ENCODE measurements at regions not wholly inside any gene's neighbourhood (a gene's known extent, or its start where the extent isn't known, plus 50 kb on each side); places are given as distances from the start of the nearest gene placed in this dataset.

DNA sequence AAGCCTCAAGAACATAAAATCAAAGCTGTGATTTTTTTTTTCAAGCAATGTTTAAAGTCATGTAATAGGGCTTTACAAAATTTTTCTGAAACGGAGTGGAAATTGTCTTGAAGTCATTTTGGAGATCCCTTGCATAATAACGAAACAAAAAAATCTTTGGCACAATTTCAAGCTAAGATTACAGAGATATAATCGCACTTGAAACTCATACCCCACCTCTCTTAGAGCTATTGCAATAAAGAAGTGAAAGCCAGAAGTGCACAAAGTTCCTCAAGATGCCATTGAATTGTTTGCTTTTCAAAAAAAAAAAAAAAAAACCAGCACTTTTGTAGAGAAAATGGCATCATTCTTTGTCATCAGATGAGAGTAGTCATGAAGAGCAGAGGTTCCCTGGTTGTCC, 152.3 kb downstream of the PAX3 start:
- ATAC-seq (replicated peaks), result no peak
- H3K27me3 Mint-ChIP-seq, result no peaks in the 10 kb centered on the region
- H3K4me3 Mint-ChIP-seq, result no peak overlapping the region
- peaks cover 4% of the 10 kb centered on the region for H3K9me3 Mint-ChIP-seq
- no peak overlapping the region for H3K27ac Mint-ChIP-seq
- H3K4me1 Mint-ChIP-seq, result no peaks in the 10 kb centered on the region
- H3K36me3 Mint-ChIP-seq (ENCODE audit: low read depth), result no peaks in the 10 kb centered on the region

DNA sequence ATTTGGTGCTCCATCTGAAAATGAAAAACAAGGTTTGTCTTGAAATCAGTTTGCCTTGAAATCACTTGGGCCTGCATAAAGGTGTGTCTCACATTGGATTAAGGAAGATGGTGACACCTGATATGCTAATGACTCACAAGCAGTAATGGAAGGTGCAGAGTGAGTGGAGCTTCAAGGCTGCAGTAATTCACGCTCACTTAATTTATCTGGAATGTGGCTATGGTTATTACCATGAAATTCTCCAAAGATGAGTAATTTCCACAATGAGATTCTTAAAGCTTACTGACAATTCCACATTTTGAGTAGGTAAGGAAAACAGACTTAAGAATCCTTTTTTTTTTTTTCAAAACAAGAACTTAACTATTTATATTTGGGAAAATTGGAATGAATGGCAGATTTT, 156.8 kb downstream of the PAX3 start:
- ATAC-seq (replicated peaks), result no peak
- Mint-ChIP-seq H3K36me3 (ENCODE audit: low read depth) (no peaks in the 10 kb centered on the region), H3K4me3 (no peak overlapping the region), H3K4me1 (no peaks in the 10 kb centered on the region), H3K27ac (no peak overlapping the region), H3K27me3 (no peaks in the 10 kb centered on the region), H3K9me3 (peaks cover 3% of the 10 kb centered on the region)

DNA sequence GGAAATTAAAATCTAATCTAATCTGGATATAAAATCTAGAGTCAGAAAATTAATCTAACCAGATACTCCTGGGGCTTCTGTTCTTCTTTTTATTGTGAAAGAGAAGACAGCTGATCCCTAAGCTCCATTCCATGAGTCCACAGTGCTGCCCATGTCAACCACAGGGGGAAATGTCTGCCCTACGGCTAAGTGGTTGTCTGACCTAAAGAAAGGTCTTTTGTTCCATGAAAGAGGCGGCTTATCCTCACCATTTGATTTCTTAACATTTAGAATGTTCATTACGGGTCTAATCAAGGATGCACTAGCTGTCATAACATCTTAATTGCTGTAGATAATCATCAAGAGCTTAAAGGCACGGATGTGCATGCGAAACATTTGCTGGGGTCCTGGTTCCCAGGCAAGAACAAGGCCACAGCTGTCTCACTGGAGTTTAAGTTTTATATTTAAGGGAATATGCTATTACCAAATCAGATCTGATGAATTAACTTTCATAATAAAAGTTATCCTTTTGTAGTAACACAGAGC, 162.6 kb downstream of the PAX3 start:
- H3K4me1 Mint-ChIP-seq, result no peaks in the 10 kb centered on the region
- H3K36me3 Mint-ChIP-seq (ENCODE audit: low read depth), result no peaks in the 10 kb centered on the region
- no peak for ATAC-seq (replicated peaks)
- no peak overlapping the region for H3K4me3 Mint-ChIP-seq
- no peaks in the 10 kb centered on the region for H3K27me3 Mint-ChIP-seq
- no peak overlapping the region for H3K27ac Mint-ChIP-seq
- no peaks in the 10 kb centered on the region for H3K9me3 Mint-ChIP-seq

GRCh38 chr2:222134654-222135053, 164.1 kb downstream of the PAX3 start:
- Mint-ChIP-seq H3K27ac (no peak overlapping the region), H3K4me1 (no peaks in the 10 kb centered on the region), H3K4me3 (no peak overlapping the region), H3K27me3 (no peaks in the 10 kb centered on the region), H3K9me3 (no peaks in the 10 kb centered on the region), H3K36me3 (ENCODE audit: low read depth) (no peaks in the 10 kb centered on the region)
- ATAC-seq (replicated peaks), result no peak

GRCh38 chr2:222133897-222134296, 164.9 kb downstream of the PAX3 start:
- Mint-ChIP-seq H3K27me3 (no peaks in the 10 kb centered on the region), H3K4me3 (no peak overlapping the region), H3K9me3 (no peaks in the 10 kb centered on the region), H3K27ac (no peak overlapping the region), H3K4me1 (no peaks in the 10 kb centered on the region), H3K36me3 (ENCODE audit: low read depth) (no peaks in the 10 kb centered on the region)
- no peak for ATAC-seq (replicated peaks)

DNA sequence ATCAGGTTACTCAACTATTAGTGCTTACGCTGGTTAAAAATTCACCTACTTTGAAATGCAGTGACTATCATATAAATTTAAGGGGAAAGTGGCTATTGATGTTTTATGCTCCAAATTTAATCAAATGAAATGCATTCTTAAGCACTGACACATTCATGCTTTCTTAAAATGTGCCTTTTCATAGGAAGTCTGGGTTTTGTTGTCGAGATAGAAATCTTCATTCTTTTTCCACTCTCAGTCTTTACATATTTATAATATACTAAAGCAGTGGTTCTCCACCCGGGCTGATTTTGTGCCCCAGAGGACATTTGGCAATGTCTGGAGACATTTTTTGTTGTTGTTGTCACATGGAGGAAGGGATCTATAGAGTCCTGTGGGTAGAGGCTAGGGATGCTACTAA, 167.9 kb downstream of the PAX3 start:
- H3K27ac Mint-ChIP-seq, result no peak overlapping the region
- no peak for ATAC-seq (replicated peaks)
- no peak overlapping the region for H3K4me3 Mint-ChIP-seq
- H3K27me3 Mint-ChIP-seq, result no peaks in the 10 kb centered on the region
- H3K4me1 Mint-ChIP-seq, result no peaks in the 10 kb centered on the region
- peaks cover 3% of the 10 kb centered on the region for H3K9me3 Mint-ChIP-seq
- H3K36me3 Mint-ChIP-seq (ENCODE audit: low read depth), result no peaks in the 10 kb centered on the region

DNA sequence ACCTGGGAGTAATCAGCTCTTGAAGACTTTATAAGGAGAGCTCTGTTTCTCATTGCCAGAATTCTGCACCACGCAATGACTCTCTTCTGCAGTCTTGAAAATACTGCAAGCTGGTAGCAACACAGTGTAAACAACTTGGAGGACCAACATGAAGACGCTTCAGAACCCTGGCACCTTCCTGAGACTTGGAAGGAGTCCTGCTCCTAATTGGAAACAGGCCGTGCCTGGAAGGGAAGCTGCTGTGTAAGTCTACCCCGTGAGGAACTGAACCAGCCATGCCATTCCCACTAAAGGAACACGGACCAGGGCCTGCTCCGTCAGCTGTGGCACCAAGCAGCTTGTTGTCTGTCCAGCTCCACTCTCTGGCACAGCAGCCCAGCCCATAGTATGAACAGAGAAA, 171.1 kb downstream of the PAX3 start:
- no peak overlapping the region for H3K4me3 Mint-ChIP-seq
- no peak overlapping the region for H3K27ac Mint-ChIP-seq

DNA sequence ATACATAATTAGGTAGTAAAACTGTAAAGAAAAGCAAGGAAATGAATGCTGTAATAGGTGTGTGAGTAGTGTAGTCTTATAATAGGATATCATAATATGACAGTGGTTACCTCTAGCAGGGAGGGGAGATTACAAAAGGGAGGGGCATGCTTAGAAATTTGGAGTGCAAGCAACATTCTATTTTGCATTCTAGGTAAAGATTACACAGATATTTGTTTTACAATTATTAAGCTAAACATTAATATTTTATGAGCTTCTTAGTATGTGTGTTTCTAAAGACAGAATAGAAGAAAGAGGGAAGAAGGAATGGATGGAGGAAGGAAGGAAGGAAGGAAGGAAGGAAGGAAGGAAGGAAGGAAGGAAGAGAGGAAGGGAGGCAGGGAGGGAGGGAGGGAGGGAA, 177.9 kb downstream of the PAX3 start:
- H3K27me3 Mint-ChIP-seq, result peaks cover 8% of the 10 kb centered on the region
- no peak for ATAC-seq (replicated peaks)
- no peaks in the 10 kb centered on the region for H3K4me1 Mint-ChIP-seq
- no peak overlapping the region for H3K4me3 Mint-ChIP-seq
- no peaks in the 10 kb centered on the region for H3K9me3 Mint-ChIP-seq
- no peaks in the 10 kb centered on the region for H3K36me3 Mint-ChIP-seq (ENCODE audit: low read depth)
- H3K27ac Mint-ChIP-seq, result no peak overlapping the region

More for the DNA sequence above, 171.1 kb downstream of the PAX3 start:
- no peaks in the 10 kb centered on the region for H3K27me3 Mint-ChIP-seq
- no peak for ATAC-seq (replicated peaks)
- H3K9me3 Mint-ChIP-seq, result peaks cover 3% of the 10 kb centered on the region
- H3K36me3 Mint-ChIP-seq (ENCODE audit: low read depth), result no peaks in the 10 kb centered on the region
- no peaks in the 10 kb centered on the region for H3K4me1 Mint-ChIP-seq

DNA sequence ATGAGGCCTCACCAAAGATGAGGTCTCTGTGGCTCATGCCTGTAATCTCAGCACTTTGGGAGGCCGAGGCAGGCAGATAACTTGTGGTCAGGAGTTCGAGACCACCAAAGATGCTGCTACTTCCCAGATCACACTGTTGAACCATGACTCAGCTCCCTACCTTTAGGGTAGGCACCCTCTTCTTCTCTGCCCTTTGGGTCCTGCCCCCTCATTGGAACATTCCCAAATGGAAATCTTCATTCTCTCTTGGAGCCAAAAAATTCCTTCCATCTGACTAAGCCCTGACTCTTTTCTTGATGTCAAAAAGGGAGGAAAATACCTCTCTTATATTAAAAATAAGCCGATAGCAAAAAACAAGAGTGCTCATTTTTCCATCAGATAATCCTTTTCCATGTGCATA, 183.5 kb downstream of the PAX3 start:
- Mint-ChIP-seq H3K4me3 (no peak overlapping the region), H3K27ac (no peak overlapping the region), H3K4me1 (no peaks in the 10 kb centered on the region), H3K27me3 (peaks cover 8% of the 10 kb centered on the region), H3K9me3 (no peaks in the 10 kb centered on the region), H3K36me3 (ENCODE audit: low read depth) (no peaks in the 10 kb centered on the region)
- no peak for ATAC-seq (replicated peaks)

GRCh38 chr2:222108957-222109585, 189.7 kb downstream of the PAX3 start:
- no peak overlapping the region for H3K27ac Mint-ChIP-seq
- H3K4me1 Mint-ChIP-seq, result no peaks in the 10 kb centered on the region
- no peaks in the 10 kb centered on the region for H3K27me3 Mint-ChIP-seq
- H3K4me3 Mint-ChIP-seq, result no peak overlapping the region
- H3K36me3 Mint-ChIP-seq (ENCODE audit: low read depth), result no peaks in the 10 kb centered on the region
- no peak for ATAC-seq (replicated peaks)
- H3K9me3 Mint-ChIP-seq, result no peaks in the 10 kb centered on the region

GRCh38 chr2:222108497-222108896, 190.3 kb downstream of the PAX3 start:
- H3K27ac Mint-ChIP-seq, result no peak overlapping the region

DNA sequence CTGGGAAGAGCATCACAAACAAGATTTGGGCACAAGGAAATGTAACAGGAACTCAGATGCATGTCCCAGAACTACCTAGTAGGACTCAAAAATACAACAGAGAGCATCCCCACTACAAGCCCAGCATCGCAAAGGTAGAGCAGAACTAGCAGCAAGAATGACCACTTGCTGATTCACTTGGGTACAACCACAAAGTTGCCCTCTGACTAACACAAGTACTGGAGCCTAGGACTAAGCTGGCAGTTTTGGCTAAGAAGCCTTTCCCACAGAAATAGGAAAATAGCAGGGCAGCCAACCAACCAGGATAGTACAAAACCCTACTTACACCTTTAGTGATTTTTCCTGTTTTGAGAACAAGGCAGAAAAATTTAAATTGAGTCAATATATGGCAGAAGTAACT, 193.8 kb downstream of the PAX3 start:
- Mint-ChIP-seq H3K27ac (no peak overlapping the region), H3K4me1 (no peaks in the 10 kb centered on the region), H3K4me3 (no peak overlapping the region), H3K27me3 (peaks cover 3% of the 10 kb centered on the region), H3K9me3 (no peaks in the 10 kb centered on the region), H3K36me3 (ENCODE audit: low read depth) (no peaks in the 10 kb centered on the region)
- ATAC-seq (replicated peaks), result no peak

More at GRCh38 chr2:222108497-222108896, 190.3 kb downstream of the PAX3 start:
- H3K4me1 Mint-ChIP-seq, result no peaks in the 10 kb centered on the region
- no peaks in the 10 kb centered on the region for H3K9me3 Mint-ChIP-seq
- H3K27me3 Mint-ChIP-seq, result no peaks in the 10 kb centered on the region
- H3K36me3 Mint-ChIP-seq (ENCODE audit: low read depth), result no peaks in the 10 kb centered on the region
- ATAC-seq (replicated peaks), result no peak
- H3K4me3 Mint-ChIP-seq, result no peak overlapping the region

GRCh38 chr2:222102575-222103349, 196.0 kb downstream of the PAX3 start:
- peaks cover 9% of the 10 kb centered on the region for H3K27me3 Mint-ChIP-seq
- ATAC-seq (replicated peaks), result no peak
- no peak overlapping the region for H3K4me3 Mint-ChIP-seq
- peaks cover 3% of the 10 kb centered on the region for H3K9me3 Mint-ChIP-seq
- no peaks in the 10 kb centered on the region for H3K4me1 Mint-ChIP-seq
- no peak overlapping the region for H3K27ac Mint-ChIP-seq
- H3K36me3 Mint-ChIP-seq (ENCODE audit: low read depth), result no peaks in the 10 kb centered on the region

- H3K9me3 Mint-ChIP-seq, result peaks cover 3% of the 10 kb centered on the region
- H3K4me1 Mint-ChIP-seq, result no peaks in the 10 kb centered on the region
- ATAC-seq (replicated peaks), result no peak
- no peaks in the 10 kb centered on the region for H3K36me3 Mint-ChIP-seq (ENCODE audit: low read depth)
- H3K27me3 Mint-ChIP-seq, result peaks cover 13% of the 10 kb centered on the region
- H3K27ac Mint-ChIP-seq, result no peak overlapping the region
- no peak overlapping the region for H3K4me3 Mint-ChIP-seq
These were observed 197.8 kb downstream of the PAX3 start for GRCh38 chr2:222100704-222101699.
